ENCODE measurements at regions not wholly inside any gene's neighbourhood (a gene's known extent, or its start where the extent isn't known, plus 50 kb on each side); places are given as distances from the start of the nearest gene placed in this dataset.
"Not testable (repeated sequence)": the region's sequence is repeated elsewhere in the genome, so short reads cannot be mapped to it uniquely, and the experiment has no call there.

DNA sequence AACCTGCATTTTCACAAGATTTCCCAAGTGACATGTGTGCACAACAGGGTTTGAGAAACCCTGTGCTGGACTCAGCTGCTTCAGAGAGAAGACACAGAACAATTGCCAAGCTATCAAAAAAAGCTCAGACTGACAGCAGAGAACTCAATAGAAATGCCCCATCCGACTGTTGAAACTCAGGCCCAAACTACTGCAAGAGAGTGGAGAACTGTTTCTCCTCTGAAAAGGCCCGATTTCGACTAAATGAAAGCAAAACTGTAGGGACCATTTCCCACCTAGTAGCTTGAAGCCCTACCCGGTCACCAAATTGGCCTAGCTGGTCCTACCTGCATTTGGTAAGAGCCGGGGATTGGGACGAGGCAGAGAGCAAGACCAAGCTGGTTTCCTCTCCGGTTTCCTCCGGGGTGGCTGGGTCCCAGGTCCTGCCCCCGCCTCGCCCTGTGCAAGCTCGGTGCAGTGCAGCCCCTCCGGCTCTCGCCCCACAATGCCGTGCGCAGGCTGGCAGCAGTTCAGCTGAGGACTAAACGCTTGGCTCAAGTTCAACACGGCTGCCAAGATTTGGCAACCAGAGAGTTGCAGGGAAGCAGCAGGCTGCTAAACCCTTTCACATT, 1180.6 kb downstream of the VRK1 start:
- DNase-seq, result no peak

DNA sequence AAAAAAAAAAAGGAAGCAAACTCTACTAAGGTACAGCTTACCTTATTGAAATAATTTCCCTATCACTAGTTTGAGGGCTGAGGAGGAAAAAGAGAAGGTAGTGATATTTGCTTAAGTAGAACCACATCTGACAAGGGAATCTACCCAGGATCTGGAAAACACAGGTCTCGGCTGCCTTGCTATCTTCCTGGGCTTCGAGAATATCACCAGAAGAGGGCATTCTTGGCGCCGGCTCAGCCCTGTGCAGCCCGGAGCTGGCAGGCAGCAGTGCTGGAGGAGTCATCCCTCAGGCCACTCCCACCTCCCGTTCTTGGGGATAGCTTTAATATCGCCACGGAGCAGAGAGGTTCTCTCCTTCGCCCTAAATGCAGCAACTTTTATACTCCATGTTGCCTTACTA, 1181.2 kb downstream of the VRK1 start:
- DNase-seq, result peak in 3 of 4 experiments; percentile 10 to 23 (median 14)

DNA sequence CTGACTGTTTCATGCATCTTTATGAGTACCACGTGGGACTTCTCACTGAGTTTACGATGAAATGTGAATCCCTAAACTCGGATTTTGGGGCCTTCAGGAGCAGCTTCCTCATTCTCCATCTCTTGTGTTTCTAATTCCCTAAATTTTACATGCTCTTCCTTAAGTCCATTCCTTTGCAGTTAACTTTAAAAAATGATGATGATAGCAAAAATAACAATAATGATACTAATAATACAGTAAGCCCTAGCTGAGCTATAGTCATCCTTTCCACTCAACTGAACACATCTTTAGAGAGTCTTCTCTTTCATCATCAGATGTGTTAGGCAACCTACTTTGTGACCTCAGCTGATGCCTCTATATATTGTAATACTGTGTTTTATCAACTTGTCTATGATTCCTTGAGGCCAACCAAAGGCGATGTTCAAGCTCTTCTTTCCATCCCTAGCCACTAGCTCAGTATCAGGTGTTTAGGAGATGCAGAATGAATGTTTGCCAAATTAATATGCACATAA, 1196.4 kb downstream of the VRK1 start:
- DNase-seq, result no peak

DNA sequence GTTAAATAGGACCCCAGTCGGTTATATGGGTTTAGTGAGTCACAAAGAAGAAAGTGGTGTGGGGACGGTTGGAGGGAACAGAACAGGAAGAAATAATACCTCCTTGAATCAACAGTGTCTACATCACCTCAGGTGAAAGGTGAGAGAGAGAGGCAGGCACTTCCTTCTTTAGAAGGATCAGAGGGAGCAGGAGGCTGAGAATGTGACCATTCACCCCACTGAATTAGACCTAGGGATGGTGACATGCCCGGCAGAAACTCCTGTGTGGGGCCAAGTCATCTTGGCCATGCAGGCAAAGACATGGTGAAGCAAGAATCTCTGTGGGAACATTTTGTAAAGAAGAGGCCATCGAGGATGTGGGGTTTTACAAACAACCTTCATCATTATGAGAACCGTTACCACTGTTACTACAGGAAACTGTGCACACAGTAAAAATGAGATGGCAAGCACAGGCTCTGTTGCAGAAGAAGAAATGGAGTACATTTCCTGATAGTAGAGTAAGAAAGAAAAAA, 1196.9 kb downstream of the VRK1 start:
- no peak for DNase-seq

DNA sequence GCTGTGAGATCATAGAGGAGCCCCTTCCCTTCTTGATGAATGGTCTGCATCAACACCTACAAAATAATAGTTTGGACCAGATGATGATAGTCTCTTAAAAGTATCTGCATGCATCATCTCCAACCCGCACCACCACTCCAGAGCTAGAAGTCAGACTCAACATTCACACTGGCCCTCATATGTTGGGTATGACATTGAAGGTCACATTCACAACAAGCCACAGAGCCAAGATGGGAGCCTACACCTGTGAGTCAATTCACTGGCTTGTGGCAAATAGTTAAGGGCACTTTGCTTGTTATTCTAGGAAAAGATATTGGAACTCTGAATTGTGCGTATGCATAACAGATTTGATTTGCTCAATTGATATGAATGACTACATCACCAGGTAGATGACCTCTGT, 1197.9 kb downstream of the VRK1 start:
- DNase-seq, result no peak

DNA sequence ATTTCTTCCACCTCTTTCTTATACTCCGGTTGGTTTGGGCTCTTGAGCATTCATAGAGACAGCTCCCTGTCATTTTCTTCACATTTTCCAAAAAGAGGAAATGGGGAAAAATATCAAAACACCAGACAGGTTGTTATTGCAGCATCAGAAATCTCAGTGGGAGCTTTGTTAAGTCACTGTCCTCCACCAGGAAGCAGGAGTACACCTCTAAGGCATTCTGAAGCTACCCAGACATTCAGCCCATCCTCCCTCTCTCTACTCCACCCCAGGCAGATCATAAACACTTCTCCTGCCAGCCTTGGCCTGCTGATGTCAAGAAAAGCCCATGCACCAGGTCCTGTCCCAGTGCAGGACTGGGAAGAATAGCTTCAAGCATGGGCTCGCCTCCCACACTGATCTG, 1198.3 kb downstream of the VRK1 start:
- DNase-seq, result no peak

DNA sequence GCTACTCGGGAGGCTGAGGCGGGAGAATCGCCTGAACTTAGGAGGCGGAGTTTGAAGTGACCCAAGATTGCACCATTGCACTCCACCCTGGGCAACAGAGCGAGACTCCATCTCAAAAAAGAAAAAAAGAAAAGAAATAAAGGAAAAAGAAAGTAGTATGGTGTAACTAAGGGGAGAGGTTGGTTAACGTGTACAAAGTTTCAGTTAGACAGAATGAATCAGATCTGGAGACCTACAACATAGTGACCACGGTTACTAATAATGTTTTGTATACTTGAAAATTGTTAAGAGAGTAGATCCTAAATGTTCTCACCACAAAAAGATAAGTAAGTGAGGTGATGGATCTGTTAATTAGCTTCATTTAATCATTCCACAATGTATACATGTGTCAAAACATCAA, 1208.8 kb downstream of the VRK1 start:
- no peak for DNase-seq

DNA sequence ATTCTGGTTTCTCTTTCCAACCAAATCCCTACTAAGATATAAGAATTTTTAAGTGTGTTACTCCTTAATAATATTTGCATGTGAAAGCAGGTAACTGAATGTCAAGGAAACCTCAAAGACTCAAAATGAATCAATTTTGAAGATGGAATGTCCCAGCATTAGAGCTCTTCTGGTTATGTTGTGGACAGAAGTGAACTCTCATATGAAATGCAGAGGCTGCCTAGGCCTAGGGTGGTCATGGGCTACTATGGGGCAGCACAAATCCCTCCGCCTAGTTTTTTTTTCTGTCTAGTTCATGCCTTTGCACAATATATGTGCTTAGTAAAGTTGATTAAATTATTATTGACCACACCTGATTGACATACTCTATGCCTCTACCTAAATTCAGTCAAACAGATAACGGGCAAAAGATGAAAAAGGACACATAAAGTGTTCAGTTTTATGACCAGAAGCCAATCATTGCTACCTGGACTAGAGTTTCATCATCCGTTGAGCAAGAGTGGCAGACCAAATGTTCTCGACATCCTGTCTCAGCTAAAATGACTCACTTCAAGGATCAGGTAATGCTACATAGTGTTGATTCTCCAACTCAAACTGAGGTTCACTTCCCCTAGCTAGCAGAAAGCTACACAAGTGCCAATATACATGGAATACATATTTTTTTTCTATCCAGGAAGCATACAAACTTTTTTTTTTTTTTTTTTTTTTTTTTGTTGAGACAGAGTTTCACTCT, 1211.4 kb downstream of the VRK1 start:
- no peak for DNase-seq

DNA sequence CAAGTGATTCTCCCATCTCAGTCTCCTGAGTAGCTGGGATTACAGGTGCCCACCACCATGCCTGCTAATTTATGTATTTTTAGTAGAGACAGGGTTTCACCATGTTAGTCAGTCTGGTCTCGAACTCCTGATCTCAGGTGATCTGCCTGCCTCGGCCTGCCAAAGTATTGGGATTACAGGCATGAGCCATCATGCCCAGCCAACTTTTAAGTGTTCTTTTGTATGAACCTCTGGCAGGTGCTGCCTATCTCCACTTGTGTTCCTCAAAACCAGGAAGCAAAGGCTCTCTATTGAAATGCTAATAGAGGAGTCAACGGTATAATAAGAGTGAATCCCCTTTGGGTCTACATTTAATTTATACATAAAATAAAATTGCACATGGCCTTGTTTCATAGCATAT, 1212.0 kb downstream of the VRK1 start:
- not testable (repeated sequence) for DNase-seq

DNA sequence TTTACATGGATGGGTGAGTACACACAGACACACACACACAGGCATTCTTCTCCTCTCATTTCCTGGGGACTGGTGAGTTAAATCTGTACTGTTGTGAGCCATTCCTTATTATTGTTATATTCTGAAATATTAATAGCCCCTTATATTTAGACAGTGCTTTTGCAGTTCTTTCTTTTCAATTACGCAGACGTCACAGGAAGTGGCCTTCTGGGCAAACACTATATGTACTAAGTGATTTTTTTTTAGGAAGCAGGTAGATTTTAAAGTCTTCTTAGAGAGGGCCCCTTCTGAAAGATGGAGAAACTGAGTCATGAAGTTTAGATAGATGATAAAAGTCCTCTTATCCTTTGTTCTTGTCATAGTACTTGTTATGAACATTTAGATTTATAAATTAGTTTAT, 1213.6 kb downstream of the VRK1 start:
- no peak for DNase-seq

DNA sequence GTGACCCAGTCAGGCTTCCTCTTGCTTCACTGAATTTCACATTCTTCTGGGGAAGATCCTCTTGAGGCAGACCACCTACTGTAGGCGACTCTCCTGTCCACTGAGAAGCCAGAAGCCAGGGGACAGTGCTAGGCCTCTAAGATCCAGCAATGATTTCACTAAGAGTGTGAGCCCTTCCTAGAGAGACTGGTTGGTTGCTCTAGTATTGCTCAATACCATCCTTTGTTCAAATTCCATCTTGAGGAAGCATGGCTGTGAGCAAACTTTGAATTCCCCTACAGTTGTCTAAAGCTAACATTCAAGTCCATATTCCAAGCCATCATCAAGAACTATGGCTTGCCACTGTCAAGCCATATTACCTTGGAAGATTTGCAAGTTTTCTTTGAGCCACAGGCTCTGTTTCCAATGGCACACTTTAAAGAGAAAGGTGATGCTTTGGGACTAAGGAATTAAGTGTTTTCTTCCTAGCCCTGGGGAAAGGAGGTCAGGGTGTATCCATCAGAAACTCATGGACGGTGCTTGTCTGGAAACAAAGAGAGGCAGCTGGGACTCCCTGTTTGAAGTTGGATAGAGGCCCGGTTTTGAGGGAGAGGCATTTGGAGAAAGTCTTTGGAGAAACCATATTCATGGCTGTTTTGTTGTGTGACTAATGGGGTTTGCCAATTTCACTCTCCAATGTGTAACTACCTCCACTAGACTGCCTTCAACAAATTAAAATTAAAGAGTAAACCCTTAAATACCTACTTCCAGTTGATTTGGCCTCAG, 1217.9 kb downstream of the VRK1 start:
- no peak for DNase-seq

DNA sequence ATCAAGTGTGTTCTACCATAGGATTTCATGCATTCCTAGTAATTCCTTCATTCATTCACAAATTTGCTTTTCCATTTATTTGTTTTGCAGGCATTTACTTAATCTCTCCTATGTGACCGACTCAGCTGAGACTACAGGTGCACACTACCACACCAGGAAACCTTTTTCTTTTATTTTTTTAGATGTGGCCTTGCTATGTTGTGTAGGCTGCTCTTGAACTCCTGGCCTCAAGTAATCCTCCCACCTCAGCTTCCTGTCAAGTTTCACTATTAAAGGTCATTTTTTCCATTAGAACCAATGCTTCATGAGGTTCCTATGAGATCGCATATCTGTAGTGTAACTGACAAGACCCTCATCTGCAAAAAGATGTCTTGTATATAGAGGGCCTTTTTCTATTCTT, 1218.7 kb downstream of the VRK1 start:
- DNase-seq, result no peak

DNA sequence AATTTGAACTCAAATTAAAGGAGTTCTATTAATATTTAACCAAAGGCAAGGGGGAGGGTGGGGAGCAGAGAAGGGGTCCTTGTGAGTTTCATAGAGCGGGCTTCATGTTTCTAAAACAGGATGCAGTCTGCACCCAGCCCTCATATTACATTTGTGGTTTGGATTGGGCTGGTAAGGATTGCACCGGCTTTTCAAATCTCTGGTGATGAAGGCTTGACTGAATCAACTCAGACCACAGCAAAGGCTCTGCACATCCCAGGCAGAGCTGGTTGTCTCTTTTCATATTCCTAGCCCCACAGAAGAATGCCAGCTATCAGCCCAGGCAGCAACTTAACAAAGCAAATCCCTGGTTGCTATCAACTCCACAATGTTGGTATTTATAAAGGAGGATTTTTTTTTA, 1221.4 kb downstream of the VRK1 start:
- DNase-seq, result no peak

DNA sequence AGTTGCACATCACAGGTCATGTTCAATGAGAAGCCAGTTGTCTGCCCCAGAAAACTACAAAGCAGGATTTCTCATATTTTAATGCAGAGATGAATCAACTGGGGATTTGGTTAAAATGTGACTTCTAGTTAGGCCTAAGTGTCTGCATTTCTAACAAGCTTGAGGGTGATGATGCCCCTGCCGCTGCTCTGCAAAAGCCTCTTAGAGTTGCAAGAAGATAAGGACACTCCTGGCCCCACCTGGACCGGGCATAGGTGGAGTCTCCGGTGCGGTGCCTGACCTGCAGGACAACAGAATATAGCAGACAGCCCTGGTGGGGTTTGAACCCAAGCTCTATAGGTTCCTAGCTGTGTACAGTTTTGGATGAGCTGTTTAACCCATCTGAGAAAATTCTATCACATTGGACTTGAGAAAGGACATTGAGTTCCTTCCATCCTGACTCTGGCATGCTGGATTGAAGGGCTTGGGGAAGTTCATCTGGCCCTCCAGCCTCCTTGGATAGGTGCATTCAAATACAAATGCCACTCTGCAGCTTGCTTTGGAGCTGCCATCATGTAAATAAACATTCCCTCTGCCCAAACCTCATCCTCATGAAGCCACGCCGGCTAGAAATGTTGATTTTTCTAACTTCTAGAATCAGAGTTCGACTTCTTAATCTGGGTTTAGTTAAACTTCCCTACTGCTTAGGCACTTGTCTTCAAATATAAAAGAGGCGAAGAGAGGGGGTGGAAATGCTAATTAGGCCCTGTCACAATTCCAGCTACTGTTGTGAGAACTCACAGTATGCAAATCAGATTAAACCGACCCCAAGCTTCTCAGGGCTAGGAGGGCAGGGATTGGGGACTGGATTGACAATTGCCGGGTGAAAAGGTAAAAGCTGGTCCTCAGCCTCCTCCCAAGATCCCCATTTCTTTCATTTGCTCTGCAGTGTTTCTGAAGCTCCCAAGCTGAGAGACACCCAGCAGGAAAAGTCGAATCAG, 1225.6 kb downstream of the VRK1 start:
- DNase-seq, result no peak

DNA sequence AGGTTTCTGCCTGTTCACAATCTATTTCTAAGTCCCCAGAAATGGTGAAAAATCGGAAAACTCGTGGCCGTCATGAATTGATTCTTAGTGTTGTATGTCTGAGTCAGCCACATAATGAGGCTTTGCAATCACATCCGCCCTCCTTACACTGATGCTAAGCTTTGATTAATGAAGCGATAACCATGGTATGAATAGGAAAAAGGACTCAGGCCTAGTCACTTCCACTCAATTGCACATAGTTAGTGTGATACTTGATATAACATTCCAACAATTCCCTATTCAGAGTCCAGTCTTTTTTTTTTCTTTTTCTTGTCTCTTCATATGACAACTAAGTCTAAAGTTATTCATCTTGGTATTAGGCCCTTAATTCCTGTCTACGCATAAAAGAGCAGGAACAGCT, 1231.0 kb downstream of the VRK1 start:
- DNase-seq, result no peak

DNA sequence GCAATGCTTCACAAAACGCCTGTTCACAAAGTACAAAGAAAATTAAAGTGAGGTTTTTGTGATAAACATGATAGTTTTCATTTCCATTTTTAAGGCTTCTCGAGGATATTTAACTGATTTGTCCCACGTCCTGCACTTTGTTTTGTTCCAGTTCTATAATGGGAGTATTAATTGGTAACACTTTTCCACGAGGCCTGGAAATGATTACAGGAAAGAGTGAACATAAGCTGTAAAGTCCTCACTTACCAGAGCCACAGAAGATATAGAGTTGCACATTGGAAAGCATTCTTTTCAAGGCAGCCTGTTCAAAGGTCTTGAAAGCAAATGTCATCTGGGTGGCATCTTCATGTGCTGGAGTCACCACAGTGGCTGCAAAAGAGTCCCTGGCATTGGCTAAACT, 1236.6 kb downstream of the BCL11B start:
- DNase-seq, result no peak

DNA sequence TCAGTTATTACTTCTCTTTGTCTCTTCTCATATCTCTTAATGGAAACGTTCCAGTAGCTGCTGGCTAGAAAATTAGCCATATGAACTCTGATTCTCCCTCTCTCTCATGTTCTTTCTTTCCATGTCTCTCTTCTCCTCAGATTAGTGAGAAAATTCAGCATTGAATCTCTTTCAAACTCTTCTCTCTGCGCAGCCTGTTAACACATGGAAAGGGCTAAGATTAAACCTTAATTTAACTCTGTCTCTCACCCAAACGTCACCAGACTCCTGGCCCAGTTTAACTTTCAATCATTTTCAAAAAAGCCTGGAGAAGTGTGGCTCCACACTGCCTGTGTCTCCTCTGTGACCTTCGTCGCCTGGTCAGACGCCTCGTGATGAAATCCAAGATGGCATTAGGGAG, 1234.2 kb downstream of the BCL11B start:
- no peak for DNase-seq

DNA sequence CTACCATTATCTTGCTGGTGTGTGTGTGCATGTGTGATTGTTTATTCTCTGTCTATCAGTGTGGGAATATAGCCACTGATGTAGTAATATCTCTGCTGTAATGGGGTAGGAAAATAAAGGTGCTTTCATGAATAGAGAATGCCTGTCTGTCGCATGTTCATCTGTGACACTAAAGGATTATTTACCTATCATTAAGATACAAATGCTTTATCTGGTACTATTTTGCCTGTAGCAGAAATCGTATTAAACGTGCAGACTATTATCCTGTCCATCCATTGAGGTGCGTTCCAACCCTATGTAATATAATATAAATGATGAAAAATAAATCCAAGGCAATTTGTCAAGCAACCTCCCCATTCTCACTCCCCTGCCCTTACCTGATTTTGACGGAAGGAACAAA, 1215.1 kb downstream of the BCL11B start:
- no peak for DNase-seq

DNA sequence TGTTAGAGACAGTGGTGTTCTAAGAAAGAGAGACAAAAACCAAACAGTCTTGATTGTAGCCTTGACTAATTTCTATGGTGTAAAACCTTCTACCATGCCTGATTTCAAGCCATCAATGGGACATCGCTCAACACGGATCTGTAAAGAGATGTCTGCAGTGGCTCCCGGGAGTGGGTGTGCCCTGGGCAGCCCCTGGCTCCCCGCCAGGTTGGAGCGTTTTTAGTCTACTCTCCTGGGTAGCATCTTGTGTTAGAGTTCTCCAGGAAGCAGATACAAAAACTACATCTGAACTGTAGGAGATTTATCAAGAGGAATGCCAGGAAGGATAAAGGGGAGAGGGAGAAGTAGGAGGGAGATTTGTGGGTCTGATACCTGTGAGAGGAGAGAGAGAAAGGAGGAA, 1212.9 kb downstream of the BCL11B start:
- DNase-seq, result no peak

DNA sequence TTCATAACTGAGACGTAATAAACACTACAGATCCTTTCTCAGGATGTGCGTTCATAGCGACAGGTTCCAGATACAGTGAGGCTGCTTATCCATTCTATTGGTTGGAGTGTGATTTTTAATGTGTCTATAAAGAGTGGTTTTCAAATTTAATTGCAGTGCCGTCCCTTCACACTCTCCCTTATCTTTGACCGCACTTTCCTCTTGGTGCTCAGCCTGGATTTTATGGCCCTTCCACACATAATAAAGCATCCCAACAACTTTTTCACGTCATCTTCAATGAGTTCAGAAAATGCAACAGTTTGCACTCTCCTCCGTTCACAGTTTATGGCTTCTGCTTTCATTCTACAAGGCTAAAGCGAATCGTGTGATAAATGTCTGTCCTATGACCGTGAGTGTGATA, 1209.9 kb downstream of the BCL11B start:
- DNase-seq, result no peak

DNA sequence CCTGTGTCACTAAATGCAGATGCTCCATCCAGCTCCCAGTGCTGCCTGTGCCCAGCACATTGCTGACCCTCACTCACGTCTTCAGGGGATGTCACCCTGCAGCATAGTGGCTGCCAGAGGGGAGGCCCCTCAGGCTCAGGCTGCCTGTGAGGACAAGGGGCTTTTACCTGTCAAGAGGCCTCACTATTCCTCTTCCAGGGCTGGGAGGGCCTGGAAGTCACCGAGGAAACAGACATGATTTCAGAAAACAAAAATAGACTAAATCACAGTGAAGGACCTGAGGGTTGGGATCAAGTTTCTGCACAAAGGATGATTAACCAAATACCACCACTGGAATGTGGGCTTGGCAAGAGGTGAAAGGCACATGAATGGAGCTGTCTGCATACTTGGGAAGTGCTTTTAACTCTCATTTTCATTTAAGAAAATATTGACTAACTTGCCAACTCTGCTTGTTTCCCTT, 1202.3 kb downstream of the BCL11B start:
- DNase-seq, result no peak

DNA sequence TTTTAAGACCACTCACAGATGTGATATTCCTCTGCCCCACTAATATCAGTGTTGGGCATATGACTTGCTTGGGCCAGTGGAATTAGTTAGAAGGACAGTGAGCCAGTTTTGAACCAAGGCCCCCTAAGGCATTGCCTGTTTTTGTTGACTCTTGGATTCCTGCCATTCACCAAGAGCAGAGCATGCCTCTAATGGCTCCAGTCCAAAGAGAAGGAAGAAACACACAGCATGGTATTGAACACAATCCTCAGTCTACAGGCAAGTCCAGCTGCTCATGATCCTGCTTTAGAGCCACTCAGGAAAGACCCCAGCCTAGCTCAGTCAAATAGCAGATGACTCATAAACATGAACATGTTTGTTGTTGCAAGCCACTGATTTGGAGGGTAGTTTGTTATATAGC, 1201.5 kb downstream of the BCL11B start:
- DNase-seq, result no peak
